ENCODE measurements at regions not wholly inside any gene's neighbourhood (a gene's known extent, or its start where the extent isn't known, plus 50 kb on each side); places are given as distances from the start of the nearest gene placed in this dataset.

DNA sequence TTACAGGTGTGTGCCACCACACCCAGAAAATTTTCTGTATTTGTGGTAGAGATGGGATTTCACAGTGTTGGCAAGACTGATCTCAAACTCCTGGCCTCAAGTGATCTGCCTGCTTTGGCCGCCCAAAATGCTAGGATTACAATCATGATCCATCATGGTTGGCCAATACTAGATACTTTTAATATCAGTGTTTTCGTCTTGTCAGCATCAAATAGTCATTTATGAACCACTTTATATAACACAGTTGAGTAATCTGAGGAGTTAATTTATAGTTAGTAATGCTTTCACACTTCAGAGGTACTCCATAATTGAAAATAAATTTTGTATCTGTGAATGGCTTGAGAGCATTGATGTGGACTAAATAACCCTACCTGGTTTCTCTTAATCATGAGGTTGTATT is 178.6 kb downstream of the TRAM1L1 start:
- Histone ChIP-seq H3K9me3 (ENCODE audit: control insufficient read depth, insufficient read depth, low read length) (no peaks in the 10 kb centered on the region), H3K36me3 (ENCODE audit: insufficient read depth, low read length) (no peaks in the 10 kb centered on the region), H3K4me1 (ENCODE audit: insufficient read depth, low read length) (no peaks in the 10 kb centered on the region), H3K9ac (ENCODE audit: low read depth, low read length) (no peak overlapping the region)

DNA sequence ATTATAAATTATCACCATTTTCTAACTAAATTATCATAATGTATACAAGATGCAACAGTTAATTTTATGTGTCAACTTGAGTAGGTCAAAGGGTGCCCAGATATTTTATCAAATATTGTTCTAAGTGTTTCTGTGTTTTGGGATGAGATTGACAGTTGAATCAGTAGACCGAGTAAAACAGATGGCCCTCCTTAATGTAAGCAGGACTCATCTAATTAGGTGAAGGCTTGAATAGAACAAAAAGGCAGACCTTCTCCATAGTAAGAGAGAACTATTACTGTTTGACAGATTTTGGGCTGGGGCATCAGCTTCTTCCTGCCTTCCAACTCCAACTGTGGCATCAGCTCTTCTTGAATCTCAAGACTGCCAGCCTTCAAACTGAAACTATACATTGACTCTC is 185.8 kb downstream of the TRAM1L1 start:
- H3K4me1 ChIP-seq (ENCODE audit: insufficient read depth, low read length) = no peaks in the 10 kb centered on the region
- H3K36me3 ChIP-seq (ENCODE audit: insufficient read depth, low read length) = no peaks in the 10 kb centered on the region
- H3K9ac ChIP-seq (ENCODE audit: low read depth, low read length) = no peak overlapping the region
- no peaks in the 10 kb centered on the region for H3K9me3 ChIP-seq (ENCODE audit: control insufficient read depth, insufficient read depth, low read length)

DNA sequence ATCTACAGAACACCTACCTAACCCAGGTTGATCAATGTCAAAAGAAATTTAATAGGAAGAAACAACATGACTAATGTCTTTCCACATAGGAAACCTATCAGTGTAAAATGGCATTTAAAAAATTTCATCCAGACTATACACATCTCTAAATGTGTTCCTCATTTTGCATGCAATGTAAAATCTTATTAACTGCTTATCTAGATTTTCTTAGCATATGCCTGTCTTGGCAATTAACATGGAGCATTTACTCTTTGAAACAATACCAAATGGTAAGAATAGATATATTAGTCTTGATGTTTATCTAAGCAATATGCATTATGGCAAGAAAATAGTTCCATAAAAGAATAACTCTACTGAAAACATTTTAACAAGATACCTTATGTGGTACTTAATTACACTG is 199.8 kb downstream of the TRAM1L1 start:
- no peaks in the 10 kb centered on the region for H3K9me3 ChIP-seq (ENCODE audit: control insufficient read depth, insufficient read depth, low read length)
- no peaks in the 10 kb centered on the region for H3K4me1 ChIP-seq (ENCODE audit: insufficient read depth, low read length)
- no peaks in the 10 kb centered on the region for H3K36me3 ChIP-seq (ENCODE audit: insufficient read depth, low read length)
- H3K9ac ChIP-seq (ENCODE audit: low read depth, low read length) = no peak overlapping the region

DNA sequence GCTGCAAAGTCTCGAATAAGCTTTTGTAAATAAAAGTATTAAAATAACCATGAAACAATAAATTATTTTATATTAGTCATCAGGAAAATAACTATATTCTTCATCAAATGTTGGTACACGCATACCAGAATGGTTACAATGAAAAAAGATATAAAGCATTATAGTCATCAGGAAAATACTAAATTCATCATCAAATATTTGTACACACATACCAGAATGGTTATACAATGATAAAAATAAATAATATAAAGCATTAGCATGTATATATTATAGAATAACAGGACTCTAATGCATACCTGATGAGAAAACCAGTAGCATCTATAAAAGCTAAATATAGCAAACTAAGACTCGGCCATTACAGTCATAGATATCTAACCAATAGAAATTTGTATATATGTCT is 202.9 kb downstream of the TRAM1L1 start:
- Histone ChIP-seq H3K9ac (ENCODE audit: low read depth, low read length) (no peak overlapping the region), H3K9me3 (ENCODE audit: control insufficient read depth, insufficient read depth, low read length) (no peaks in the 10 kb centered on the region), H3K36me3 (ENCODE audit: insufficient read depth, low read length) (no peaks in the 10 kb centered on the region), H3K4me1 (ENCODE audit: insufficient read depth, low read length) (no peaks in the 10 kb centered on the region)

DNA sequence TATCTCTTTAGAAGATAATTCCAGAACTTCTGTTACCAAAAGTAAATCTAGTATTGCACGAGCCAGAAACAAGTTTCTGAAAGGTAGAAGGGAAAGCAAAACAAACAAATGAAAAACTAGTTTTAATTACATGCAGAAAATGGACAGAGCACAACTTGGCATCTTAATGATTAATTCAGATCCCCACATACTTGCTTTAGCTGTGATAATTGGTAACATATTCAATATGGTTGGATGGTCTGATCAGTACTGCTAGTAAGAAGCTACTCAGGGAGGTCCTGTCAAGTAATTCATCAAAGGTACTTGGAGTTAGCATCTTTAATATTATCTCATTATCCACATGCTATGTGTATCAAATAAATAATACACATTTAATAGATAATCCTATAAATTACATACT is 204.3 kb downstream of the TRAM1L1 start:
- no peak overlapping the region for H3K9ac ChIP-seq (ENCODE audit: low read depth, low read length)
- no peaks in the 10 kb centered on the region for H3K9me3 ChIP-seq (ENCODE audit: control insufficient read depth, insufficient read depth, low read length)
- H3K4me1 ChIP-seq (ENCODE audit: insufficient read depth, low read length) = no peaks in the 10 kb centered on the region

DNA sequence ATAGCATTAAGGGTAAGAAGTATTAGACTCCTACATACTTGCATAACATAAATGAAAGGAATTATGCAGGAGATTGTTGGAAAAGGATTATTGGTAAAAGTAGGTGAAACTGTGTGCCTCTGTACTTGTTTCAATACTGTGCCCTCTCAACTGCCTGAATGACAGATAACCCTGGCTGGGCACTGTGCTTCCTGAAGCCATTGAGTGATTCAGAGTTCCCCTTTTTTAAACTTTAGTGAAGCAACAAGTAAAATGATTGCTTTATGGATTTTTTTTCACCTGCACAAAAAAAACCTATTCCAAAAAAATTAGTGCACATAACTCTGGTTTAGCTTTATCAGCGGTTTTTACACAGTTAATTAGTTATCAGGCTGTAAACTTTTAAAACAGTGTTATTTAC is 204.8 kb downstream of the TRAM1L1 start:
- no peak overlapping the region for H3K9ac ChIP-seq (ENCODE audit: low read depth, low read length)
- no peaks in the 10 kb centered on the region for H3K4me1 ChIP-seq (ENCODE audit: insufficient read depth, low read length)

More for the DNA sequence above, 204.3 kb downstream of the TRAM1L1 start:
- H3K36me3 ChIP-seq (ENCODE audit: insufficient read depth, low read length) = no peaks in the 10 kb centered on the region

DNA sequence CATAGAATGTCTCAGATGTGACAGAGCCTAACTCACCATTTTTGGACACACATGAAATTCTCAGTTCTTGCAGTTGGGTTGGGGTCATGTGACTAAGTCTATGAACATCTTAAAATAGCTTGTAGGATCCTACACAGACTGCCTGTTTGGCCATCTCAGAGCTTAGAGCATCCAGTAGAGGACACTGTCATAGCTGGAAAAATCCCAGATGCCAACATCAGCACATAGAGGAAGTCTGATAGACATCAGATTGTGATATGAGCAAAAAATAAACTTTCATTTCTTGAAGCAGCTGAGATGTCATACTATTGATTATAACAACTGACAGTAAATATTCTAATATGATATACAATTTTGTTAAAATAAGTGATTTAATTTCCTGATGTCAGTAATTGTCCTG is 207.1 kb downstream of the TRAM1L1 start:
- no peaks in the 10 kb centered on the region for H3K9me3 ChIP-seq (ENCODE audit: control insufficient read depth, insufficient read depth, low read length)
- no peak overlapping the region for H3K9ac ChIP-seq (ENCODE audit: low read depth, low read length)
- no peaks in the 10 kb centered on the region for H3K4me1 ChIP-seq (ENCODE audit: insufficient read depth, low read length)
- no peaks in the 10 kb centered on the region for H3K36me3 ChIP-seq (ENCODE audit: insufficient read depth, low read length)

More for the DNA sequence above, 204.8 kb downstream of the TRAM1L1 start:
- Histone ChIP-seq H3K36me3 (ENCODE audit: insufficient read depth, low read length) (no peaks in the 10 kb centered on the region), H3K9me3 (ENCODE audit: control insufficient read depth, insufficient read depth, low read length) (no peaks in the 10 kb centered on the region)

DNA sequence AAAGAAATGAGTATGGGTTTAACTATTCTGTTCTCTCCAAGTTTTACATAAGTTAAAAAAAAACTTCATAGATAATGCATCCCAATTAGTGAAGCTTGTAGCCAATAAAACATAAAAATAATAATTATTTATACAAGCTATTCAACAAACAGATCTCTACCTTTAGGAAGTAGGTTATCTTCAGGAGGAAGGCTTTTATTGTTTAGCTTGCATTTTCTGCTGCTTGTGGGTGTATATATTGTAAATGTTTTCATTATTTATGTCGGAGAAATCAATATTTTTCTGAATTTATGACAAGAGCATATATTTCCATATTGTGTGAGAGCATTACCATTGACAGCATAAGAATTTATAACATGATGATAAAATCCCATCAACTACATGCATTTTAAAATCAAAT is 208.3 kb downstream of the TRAM1L1 start:
- no peaks in the 10 kb centered on the region for H3K4me1 ChIP-seq (ENCODE audit: insufficient read depth, low read length)
- no peaks in the 10 kb centered on the region for H3K9me3 ChIP-seq (ENCODE audit: control insufficient read depth, insufficient read depth, low read length)
- no peak overlapping the region for H3K9ac ChIP-seq (ENCODE audit: low read depth, low read length)
- no peaks in the 10 kb centered on the region for H3K36me3 ChIP-seq (ENCODE audit: insufficient read depth, low read length)

DNA sequence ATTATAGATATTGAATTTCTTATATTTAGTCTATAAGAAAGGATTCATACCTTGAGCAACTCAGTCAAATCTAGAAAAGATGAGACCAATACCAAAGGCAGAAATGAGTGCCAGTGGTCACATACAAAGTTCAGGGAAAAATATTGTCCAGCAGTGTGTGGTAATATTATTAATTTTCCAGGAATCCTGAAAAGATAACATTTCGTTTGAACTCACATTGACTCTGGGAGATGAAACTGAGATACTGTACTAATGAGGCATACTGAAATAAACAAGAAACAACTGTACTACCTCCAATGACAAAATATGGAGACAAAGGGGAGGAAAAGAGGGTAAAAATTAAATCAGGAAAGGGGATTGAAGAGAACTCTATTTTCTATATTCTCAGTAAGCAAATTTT is 212.4 kb downstream of the TRAM1L1 start:
- H3K36me3 ChIP-seq (ENCODE audit: insufficient read depth, low read length) = no peaks in the 10 kb centered on the region
- H3K9me3 ChIP-seq (ENCODE audit: control insufficient read depth, insufficient read depth, low read length) = no peaks in the 10 kb centered on the region
- H3K9ac ChIP-seq (ENCODE audit: low read depth, low read length) = no peak overlapping the region
- peaks cover 4% of the 10 kb centered on the region; the same call in 1 of the 2 replicates for H3K4me1 ChIP-seq (ENCODE audit: insufficient read depth, low read length)

DNA sequence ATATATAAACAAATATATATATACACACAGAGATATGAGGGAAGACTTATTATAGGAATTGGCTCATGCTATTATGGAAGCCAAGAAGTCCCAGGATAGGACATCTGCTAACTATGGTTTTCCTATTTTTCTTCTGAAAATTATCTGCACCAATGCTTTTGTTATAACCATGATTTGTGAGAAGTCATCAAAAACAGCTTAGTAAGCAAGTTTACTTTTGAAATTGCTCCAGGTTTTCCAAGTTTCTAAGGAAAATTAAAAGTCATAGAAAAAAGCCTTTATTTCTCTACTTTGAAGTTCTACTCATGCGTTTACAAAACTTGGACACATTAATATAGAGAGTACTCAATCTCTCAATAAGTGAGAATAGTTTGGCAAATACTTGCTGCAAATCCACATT is 213.1 kb downstream of the TRAM1L1 start:
- no peaks in the 10 kb centered on the region for H3K36me3 ChIP-seq (ENCODE audit: insufficient read depth, low read length)
- no peaks in the 10 kb centered on the region for H3K9me3 ChIP-seq (ENCODE audit: control insufficient read depth, insufficient read depth, low read length)
- no peak overlapping the region for H3K9ac ChIP-seq (ENCODE audit: low read depth, low read length)
- H3K4me1 ChIP-seq (ENCODE audit: insufficient read depth, low read length) = peaks cover 4% of the 10 kb centered on the region; the same call in 1 of the 2 replicates

DNA sequence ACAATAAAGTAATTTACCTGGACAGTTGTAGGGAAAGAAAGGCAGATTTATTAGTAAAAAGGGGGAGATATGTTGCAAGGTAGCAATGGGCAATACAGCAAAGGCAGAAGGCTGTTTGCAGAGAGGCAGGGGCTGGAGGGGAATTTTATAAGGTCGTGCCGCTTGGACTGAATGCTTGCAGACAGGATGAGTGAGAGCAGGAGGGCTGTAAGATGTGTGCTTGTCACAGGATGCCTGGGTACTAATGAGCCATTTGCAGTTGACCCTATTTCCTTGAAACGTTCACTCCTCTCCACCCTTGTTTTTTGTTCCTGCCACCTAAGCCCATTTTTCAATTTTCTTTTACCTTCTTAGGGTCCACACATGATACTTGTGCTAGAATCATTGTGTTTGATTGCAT is 214.7 kb downstream of the TRAM1L1 start:
- no peaks in the 10 kb centered on the region for H3K9me3 ChIP-seq (ENCODE audit: control insufficient read depth, insufficient read depth, low read length)
- H3K9ac ChIP-seq (ENCODE audit: low read depth, low read length) = no peak overlapping the region
- H3K36me3 ChIP-seq (ENCODE audit: insufficient read depth, low read length) = no peaks in the 10 kb centered on the region; the same call in 1 of the 2 replicates
- H3K4me1 ChIP-seq (ENCODE audit: insufficient read depth, low read length) = peaks cover 4% of the 10 kb centered on the region; the same call in 1 of the 2 replicates

DNA sequence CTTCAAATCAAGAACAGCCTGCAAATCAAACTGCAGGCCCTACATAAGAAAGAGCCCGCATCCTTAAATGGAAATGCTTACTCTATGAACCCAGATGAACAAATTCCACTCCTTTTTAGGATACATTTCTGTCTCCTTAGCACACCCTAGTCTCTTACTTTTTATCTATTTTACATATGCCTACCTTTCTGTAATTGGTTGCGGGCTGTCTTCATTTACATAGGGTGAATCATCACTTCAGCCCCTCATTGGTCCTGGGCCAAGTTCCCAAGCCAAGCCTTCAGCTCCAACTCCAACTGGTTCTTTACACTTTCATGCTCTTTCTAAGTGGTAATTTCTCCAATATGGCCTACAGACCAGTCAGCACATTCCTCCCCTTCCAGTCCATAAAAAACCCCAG is 219.3 kb downstream of the TRAM1L1 start:
- Histone ChIP-seq H3K36me3 (ENCODE audit: insufficient read depth, low read length) (no peaks in the 10 kb centered on the region; the same call in 1 of the 2 replicates), H3K9ac (ENCODE audit: low read depth, low read length) (no peak overlapping the region), H3K9me3 (ENCODE audit: control insufficient read depth, insufficient read depth, low read length) (no peaks in the 10 kb centered on the region), H3K4me1 (ENCODE audit: insufficient read depth, low read length) (peaks cover 4% of the 10 kb centered on the region; the same call in 1 of the 2 replicates)

DNA sequence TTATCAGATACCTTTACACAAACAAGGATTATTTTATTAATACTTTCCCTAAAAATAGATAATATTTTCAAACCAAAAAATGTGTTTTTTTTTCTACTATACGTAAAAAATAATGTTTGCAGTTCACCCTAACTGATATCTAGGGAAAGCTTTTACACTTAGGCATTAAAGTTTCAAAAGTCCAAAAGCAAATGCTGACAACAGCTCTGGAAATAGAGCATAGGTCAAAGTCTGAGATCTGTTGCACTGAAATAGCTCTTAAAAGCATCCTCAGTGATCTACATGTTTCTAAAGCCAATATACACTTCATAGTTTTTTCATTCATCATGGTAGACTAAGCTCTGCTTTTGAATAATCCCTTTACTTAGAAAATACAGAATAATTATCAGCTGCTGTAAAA is 222.8 kb downstream of the TRAM1L1 start:
- Histone ChIP-seq H3K9ac (ENCODE audit: low read depth, low read length) (no peak overlapping the region), H3K4me1 (ENCODE audit: insufficient read depth, low read length) (no peaks in the 10 kb centered on the region), H3K9me3 (ENCODE audit: control insufficient read depth, insufficient read depth, low read length) (no peaks in the 10 kb centered on the region), H3K36me3 (ENCODE audit: insufficient read depth, low read length) (no peaks in the 10 kb centered on the region; the same call in 1 of the 2 replicates)

DNA sequence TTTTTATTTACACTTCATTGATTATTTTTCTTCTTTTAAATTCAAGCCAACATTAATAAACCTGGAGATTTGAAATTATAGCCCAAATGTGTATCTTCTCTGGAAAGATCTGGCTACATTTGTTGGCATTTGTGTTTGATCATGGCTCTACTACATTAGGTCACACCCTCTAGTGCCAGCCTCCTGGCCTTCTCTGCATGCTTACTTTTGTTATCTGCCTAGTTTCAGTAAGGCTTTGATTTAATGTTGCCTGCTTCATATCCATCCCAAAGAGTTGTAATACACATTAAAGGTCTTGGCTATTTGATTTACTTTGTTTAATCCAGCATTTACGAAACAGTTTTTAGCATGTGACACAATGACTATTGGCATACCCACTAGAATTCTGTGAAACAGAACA is 224.5 kb downstream of the TRAM1L1 start:
- Histone ChIP-seq H3K36me3 (ENCODE audit: insufficient read depth, low read length) (no peaks in the 10 kb centered on the region), H3K9me3 (ENCODE audit: control insufficient read depth, insufficient read depth, low read length) (no peaks in the 10 kb centered on the region), H3K4me1 (ENCODE audit: insufficient read depth, low read length) (no peaks in the 10 kb centered on the region), H3K9ac (ENCODE audit: low read depth, low read length) (no peak overlapping the region)

DNA sequence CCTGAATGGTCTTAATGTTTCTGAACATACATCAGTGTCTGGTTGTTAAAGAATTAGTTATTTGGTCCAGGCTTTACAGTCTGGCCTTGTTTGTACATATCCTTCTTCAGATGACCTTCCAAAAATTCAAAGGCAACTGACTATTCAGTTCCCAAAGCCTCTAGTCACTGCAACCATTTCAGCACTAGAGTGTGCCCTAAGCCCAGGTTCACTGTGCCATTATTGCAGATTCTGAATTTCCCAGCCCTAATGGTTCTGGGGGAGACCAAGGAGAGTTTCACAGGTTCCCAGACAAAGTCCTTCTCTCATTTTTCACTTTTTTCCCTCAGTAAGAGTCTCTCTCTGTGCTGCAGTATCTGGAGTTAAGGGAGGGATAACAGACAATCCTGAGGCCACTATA is 235.8 kb downstream of the TRAM1L1 start:
- H3K9ac ChIP-seq (ENCODE audit: low read depth, low read length) = no peak overlapping the region
- no peaks in the 10 kb centered on the region for H3K36me3 ChIP-seq (ENCODE audit: insufficient read depth, low read length)
- H3K4me1 ChIP-seq (ENCODE audit: insufficient read depth, low read length) = no peaks in the 10 kb centered on the region
- no peaks in the 10 kb centered on the region for H3K9me3 ChIP-seq (ENCODE audit: control insufficient read depth, insufficient read depth, low read length)

DNA sequence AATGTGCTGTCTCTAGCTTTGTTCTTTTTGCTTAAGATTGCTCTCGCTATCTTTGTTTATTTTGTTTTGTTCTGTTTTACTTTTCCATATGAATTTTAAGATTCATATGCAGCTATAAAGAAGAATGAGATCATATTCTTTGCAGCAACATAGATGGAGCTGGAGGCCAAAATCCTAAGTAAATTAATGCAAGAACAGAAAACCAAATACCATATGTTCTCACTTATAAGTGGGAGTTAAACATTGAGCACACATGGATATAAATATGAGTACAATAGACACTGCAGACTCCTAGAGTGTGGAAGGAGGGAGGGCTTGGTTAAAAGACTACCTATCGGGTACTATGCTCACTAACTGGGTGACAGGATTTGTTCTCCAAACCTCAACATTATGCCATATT is 237.8 kb downstream of the TRAM1L1 start:
- no peaks in the 10 kb centered on the region for H3K36me3 ChIP-seq (ENCODE audit: insufficient read depth, low read length)
- no peaks in the 10 kb centered on the region for H3K4me1 ChIP-seq (ENCODE audit: insufficient read depth, low read length)
- H3K9me3 ChIP-seq (ENCODE audit: control insufficient read depth, insufficient read depth, low read length) = no peaks in the 10 kb centered on the region
- H3K9ac ChIP-seq (ENCODE audit: low read depth, low read length) = no peak overlapping the region
